HEK293T (cell line): ENCODE measurements at regions not wholly inside any gene's neighbourhood (a gene's known extent, or its start where the extent isn't known, plus 50 kb on each side); places are given as distances from the start of the nearest gene placed in this dataset.
"Not testable (repeated sequence)": the region's sequence is repeated elsewhere in the genome, so short reads cannot be mapped to it uniquely, and the experiment has no call there.

ENCODE experiments used
- CTCF ChIA-PET: fragments of 350-600 bp; formaldehyde crosslinking; extraction: SDS; loops from one replicate; lab custom pipeline; 2021; ENCODE audit warnings: antibody characterized with exemption, inconsistent platforms; lab: Yijun Ruan, JAX
- POLR2A ChIA-PET: fragments of 350-600 bp; formaldehyde crosslinking; extraction: SDS; loops from one replicate; lab custom pipeline; 2020; ENCODE audit warnings: antibody characterized with exemption, inconsistent platforms; lab: Yijun Ruan, JAX
- DNase-seq: peaks from one replicate; pipeline ENCODE4 v3.0.0; 2012; ENCODE audit warnings: mixed read lengths; ENCODE audit errors: extremely low spot score
- ARNT ChIP-seq: fragments of 450-650 bp; IDR thresholded peaks from 2 replicates; pipeline ENCODE4 v1.6.1; 2017; ENCODE audit warnings: mild to moderate bottlenecking
- BHLHE40 ChIP-seq: fragments of 450-650 bp; IDR thresholded peaks from 2 replicates; pipeline ENCODE4 v1.6.1; 2016; ENCODE audit warnings: mild to moderate bottlenecking, moderate library complexity, borderline replicate concordance
- CTBP1 ChIP-seq: fragments of 450-650 bp; IDR thresholded peaks from 2 replicates; pipeline ENCODE4 v1.6.1; 2016; ENCODE audit warnings: borderline replicate concordance
- ELF4 ChIP-seq: fragments of 450-650 bp; IDR thresholded peaks from 2 replicates; pipeline ENCODE4 v1.6.1; 2017; ENCODE audit warnings: antibody characterized with exemption
- FOXA1 ChIP-seq: fragments of 450-650 bp; IDR thresholded peaks from 2 replicates; pipeline ENCODE4 v1.6.1; 2016; ENCODE audit warnings: mild to moderate bottlenecking
- FOXK2 ChIP-seq: fragments of 450-650 bp; IDR thresholded peaks from 2 replicates; pipeline ENCODE4 v1.6.1; 2016; ENCODE audit warnings: mild to moderate bottlenecking
- FOXM1 ChIP-seq: fragments of 450-650 bp; IDR thresholded peaks from 2 replicates; pipeline ENCODE4 v1.6.1; 2017; ENCODE audit warnings: mild to moderate bottlenecking, borderline replicate concordance
- HDGF ChIP-seq: fragments of 450-650 bp; IDR thresholded peaks from 2 replicates; pipeline ENCODE4 v1.6.1; 2017; ENCODE audit warnings: antibody characterized with exemption, borderline replicate concordance
- L3MBTL2 ChIP-seq: fragments of 450-650 bp; conservative IDR thresholded peaks from 2 replicates; pipeline ENCODE4 v1.6.1; 2016; ENCODE audit warnings: mild to moderate bottlenecking
- LEF1 ChIP-seq: fragments of 450-650 bp; IDR thresholded peaks from 2 replicates; pipeline ENCODE4 v1.6.1; 2017; ENCODE audit warnings: mild to moderate bottlenecking, borderline replicate concordance
- NFRKB ChIP-seq: fragments of 450-650 bp; IDR thresholded peaks from 2 replicates; pipeline ENCODE4 v1.6.1; 2016; ENCODE audit warnings: mild to moderate bottlenecking, moderate library complexity
- PKNOX1 ChIP-seq: fragments of 450-650 bp; IDR thresholded peaks from 2 replicates; pipeline ENCODE4 v1.6.1; 2016
- SP1 ChIP-seq: fragments of 450-650 bp; IDR thresholded peaks from 2 replicates; pipeline ENCODE4 v1.6.1; 2017
- SUZ12 ChIP-seq: fragments of 450-650 bp; IDR thresholded peaks from 2 replicates; pipeline ENCODE4 v1.6.1; 2016; ENCODE audit warnings: mild to moderate bottlenecking
- TARDBP ChIP-seq: fragments of 450-650 bp; IDR thresholded peaks from 2 replicates; pipeline ENCODE4 v1.6.1; 2016
- ZNF384 ChIP-seq: fragments of 450-650 bp; IDR thresholded peaks from 2 replicates; pipeline ENCODE4 v1.6.1; 2016

DNA sequence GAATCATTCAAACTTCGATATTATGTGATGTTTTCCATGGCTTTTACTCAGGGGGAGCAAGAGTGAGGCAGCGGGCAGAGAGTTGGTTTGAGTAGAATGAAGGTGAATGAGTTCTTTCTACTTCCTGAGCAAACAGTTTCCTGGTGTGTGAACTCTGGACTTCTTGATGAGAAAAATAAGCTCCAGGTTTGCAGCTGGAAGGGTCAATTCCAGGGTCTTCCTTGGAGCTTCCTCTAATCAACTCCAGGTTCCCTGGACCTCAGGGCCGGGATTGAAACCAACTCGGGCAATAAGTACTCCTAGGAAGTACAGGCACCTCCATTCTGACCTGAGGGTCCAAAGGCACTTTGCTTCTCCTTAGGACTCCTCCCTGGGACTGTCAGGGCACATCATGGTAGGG, 243.6 kb upstream of the ONECUT1 start:
- DNase-seq: no peak
- CTCF ChIA-PET: interaction anchor here (0.6 kb wide), 1 partner anchor 968 kb away, joined by 4 read pairs; no protein-coding TSS in a partner anchor
- no peak for TF ChIP-seq ELF4
- no peak for TF ChIP-seq SP1
- TF ChIP-seq PKNOX1: no peak
- no peak for TF ChIP-seq L3MBTL2
- TF ChIP-seq HDGF: no peak
- no peak for TF ChIP-seq CTBP1
- no peak for TF ChIP-seq FOXA1
- no peak for TF ChIP-seq SUZ12
- no peak for TF ChIP-seq ZNF384
- TF ChIP-seq FOXM1: no peak
- TF ChIP-seq BHLHE40: no peak
- no peak for TF ChIP-seq ARNT
- TF ChIP-seq FOXK2: no peak
- TF ChIP-seq TARDBP: no peak
- no peak for TF ChIP-seq LEF1
- no peak for TF ChIP-seq NFRKB
- POLR2A ChIA-PET: no interaction called here

DNA sequence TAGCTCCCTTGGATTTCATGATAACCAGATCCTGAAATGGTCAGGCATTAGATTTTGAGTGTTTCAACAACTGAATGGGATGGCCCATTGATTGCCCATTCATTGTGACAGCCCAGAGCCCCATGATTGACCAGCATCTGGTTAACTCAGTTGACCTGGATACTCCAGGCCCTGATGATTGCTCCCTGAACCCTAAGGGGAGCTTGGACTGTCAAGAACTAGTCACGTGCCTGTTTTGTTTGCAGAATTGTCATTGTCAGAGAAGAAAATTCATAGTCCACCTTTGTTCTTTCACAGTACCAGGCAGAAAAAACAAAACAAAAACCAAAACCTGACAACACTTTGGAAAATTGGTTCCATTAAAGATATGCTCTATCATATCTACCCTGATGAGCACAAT, 241.3 kb upstream of the ONECUT1 start:
- TF ChIP-seq CTBP1: no peak
- no peak for TF ChIP-seq ELF4
- TF ChIP-seq SP1: no peak
- TF ChIP-seq L3MBTL2: no peak
- TF ChIP-seq TARDBP: no peak
- TF ChIP-seq FOXK2: no peak
- no peak for TF ChIP-seq ZNF384
- no peak for TF ChIP-seq PKNOX1
- no peak for TF ChIP-seq FOXA1
- TF ChIP-seq FOXM1: no peak
- DNase-seq: no peak
- ChIA-PET CTCF (no interaction called here), POLR2A (no interaction called here)

- ChIA-PET POLR2A (no interaction called here), CTCF (no interaction called here)
- no peak for DNase-seq
- TF ChIP-seq ELF4: no peak
- no peak for TF ChIP-seq ARNT
- TF ChIP-seq FOXK2: no peak
- TF ChIP-seq SUZ12: no peak
- TF ChIP-seq PKNOX1: no peak
- no peak for TF ChIP-seq FOXM1
Measured at GRCh38 chr15:53022788-53023187, 232.7 kb upstream of the ONECUT1 start.

DNA sequence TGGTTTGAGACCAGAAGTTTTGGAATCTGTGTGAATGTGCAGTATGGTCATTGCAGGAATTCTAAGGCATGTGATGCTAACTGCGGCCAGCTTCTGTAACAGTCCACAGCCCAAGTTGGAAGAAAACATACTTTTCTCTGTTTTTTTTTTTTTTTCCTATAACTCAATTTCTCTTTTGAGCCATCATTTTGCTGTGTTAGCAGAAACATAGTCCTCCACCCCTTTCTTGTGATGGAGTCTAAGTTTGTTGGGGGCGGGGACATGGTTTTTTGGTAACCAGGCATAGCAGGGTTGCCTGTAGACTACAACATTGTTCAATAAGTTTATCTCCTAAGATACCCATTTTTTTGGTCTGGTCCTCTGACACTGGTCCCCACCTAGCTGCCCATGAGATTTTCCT, 223.2 kb upstream of the ONECUT1 start:
- CTCF ChIA-PET: no interaction called here
- POLR2A ChIA-PET: no interaction called here
- TF ChIP-seq L3MBTL2: no peak
- no peak for TF ChIP-seq ZNF384
- no peak for TF ChIP-seq BHLHE40
- TF ChIP-seq SUZ12: no peak
- TF ChIP-seq PKNOX1: no peak
- no peak for TF ChIP-seq ARNT
- no peak for TF ChIP-seq HDGF
- TF ChIP-seq SP1: no peak
- TF ChIP-seq FOXK2: no peak
- TF ChIP-seq FOXM1: no peak
- TF ChIP-seq TARDBP: no peak
- TF ChIP-seq ELF4: no peak
- no peak for DNase-seq

DNA sequence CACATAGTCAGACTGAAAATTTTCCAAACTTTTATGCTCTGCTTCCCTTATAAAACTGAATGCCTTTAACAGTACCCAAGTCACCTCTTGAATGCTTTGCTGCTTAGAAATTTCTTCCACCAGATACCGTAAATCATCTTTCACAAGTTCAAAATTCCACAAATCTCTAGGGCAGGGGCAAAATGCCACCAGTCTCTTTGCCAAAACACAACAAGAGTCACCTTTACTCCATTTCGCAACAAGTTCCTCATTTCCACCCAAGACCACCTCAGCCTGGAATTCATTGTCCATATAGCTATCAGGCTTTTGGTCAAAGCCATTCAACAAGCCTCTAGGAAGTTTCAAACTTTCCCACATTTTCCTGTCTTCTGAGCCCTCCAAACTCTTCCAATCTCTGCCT, 221.6 kb upstream of the ONECUT1 start:
- CTCF ChIA-PET, POLR2A ChIA-PET, DNase-seq: not testable (repeated sequence)

DNA sequence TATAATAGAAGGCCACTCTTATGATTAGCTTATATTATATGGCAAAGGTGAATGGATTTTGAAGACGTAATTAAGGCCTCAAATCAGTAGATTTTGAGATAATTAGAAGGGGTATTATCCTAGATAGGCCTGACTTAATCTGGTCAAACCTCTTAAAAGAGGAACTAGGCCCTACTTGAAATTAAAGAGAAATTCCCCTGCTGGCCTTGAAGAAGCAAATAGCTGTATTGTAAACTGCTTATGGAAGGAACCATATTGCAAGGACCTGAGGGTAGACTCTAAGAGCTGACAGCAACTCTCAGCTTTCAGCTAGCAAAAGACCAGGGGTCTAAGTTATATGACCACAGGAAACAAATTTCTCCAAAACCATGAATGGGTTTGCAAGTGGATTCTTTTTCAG, 219.0 kb upstream of the ONECUT1 start:
- ChIA-PET CTCF (no interaction called here), POLR2A (no interaction called here)
- no peak for DNase-seq
- TF ChIP-seq PKNOX1 (no peak), FOXA1 (no peak), ARNT (no peak)

DNA sequence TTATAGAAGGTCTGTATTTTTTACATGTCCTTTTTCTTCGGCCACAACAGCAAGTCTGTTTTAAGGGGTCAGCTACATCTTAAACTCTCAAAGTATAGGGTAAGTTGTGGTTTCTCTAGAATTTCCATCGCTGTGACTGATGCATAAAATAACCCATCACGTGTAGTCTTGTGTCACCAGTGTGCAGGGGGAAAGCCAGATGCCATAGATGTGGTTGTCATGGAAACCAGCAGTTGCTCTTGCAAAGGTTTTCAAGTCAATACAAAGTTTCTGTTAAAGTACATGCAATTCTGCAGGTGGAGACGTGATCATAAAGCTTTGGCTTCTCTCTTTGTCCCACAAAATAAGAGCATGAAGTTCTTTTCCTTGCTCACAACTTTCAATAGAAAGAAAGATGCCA, 210.3 kb upstream of the ONECUT1 start:
- no peak for DNase-seq
- ChIA-PET CTCF (no interaction called here), POLR2A (no interaction called here)
- no peak for TF ChIP-seq PKNOX1
- TF ChIP-seq FOXM1: no peak
- no peak for TF ChIP-seq TARDBP
- no peak for TF ChIP-seq NFRKB
- no peak for TF ChIP-seq HDGF
- no peak for TF ChIP-seq LEF1
- no peak for TF ChIP-seq CTBP1
- no peak for TF ChIP-seq BHLHE40
- TF ChIP-seq ARNT: no peak
- TF ChIP-seq SP1: no peak
